Ovary (tissue), 3 donors: ENCODE measurements at regions not wholly inside any gene's neighbourhood (a gene's known extent, or its start where the extent isn't known, plus 50 kb on each side); places are given as distances from the start of the nearest gene placed in this dataset.

Experiments
- EP300 ChIP-seq: sonication (generic); formaldehyde crosslinking; IDR thresholded peaks from one replicate; pipeline ENCODE4 v1.6.1; 2017; ENCODE audit warnings: antibody characterized with exemption
- TF ChIP-seq, protein P1 (sequence below), 3 donors: fragments of 450-650 bp in 2 of 3; fragments of 200-600 bp in 1 of 3; IDR thresholded peaks; one replicate each; pipeline versions ENCODE4 v1.5.1 to v1.8.0; 2016 to 2022; ENCODE audit warnings: antibody characterized with exemption in 3 of 3, mild to moderate bottlenecking in 1 of 3
- donor health status: DM: no; HTN: no; CAD: no.

DNA sequence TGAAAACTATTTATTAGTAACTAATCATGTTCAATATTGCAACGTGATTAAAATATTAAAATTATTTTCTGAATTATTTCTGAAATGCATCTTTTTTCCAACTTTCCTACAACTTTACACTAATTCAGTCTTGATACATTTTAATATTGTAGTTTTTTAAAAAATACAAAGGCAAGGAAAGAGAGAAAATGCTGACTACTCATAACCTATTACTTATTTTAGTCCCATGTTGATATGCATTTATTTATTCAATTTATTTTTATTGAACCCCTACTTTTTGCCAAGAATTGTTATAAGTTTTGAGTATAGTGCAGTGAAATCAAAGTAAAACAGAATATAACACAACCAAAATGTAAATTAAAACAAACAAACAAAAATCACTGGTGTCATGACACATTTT, 978.2 kb downstream of the CDH9 start:
- TF ChIP-seq, protein P1, sequence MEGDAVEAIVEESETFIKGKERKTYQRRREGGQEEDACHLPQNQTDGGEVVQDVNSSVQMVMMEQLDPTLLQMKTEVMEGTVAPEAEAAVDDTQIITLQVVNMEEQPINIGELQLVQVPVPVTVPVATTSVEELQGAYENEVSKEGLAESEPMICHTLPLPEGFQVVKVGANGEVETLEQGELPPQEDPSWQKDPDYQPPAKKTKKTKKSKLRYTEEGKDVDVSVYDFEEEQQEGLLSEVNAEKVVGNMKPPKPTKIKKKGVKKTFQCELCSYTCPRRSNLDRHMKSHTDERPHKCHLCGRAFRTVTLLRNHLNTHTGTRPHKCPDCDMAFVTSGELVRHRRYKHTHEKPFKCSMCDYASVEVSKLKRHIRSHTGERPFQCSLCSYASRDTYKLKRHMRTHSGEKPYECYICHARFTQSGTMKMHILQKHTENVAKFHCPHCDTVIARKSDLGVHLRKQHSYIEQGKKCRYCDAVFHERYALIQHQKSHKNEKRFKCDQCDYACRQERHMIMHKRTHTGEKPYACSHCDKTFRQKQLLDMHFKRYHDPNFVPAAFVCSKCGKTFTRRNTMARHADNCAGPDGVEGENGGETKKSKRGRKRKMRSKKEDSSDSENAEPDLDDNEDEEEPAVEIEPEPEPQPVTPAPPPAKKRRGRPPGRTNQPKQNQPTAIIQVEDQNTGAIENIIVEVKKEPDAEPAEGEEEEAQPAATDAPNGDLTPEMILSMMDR (IDR thresholded peaks at IDR 0.05) = no peak
- no peak for TF ChIP-seq EP300
